Activated CD4-positive, alpha-beta T cell treated with anti-CD3 and anti-CD28 coated beads, Interleukin-2, amount 50 U/mL, for 24 hours (primary cell): ENCODE measurements at regions not wholly inside any gene's neighbourhood (a gene's known extent, or its start where the extent isn't known, plus 50 kb on each side); places are given as distances from the start of the nearest gene placed in this dataset.

ENCODE experiments used
- DNase-seq, 2 donors: peaks; one replicate each; pipeline ENCODE4 v3.0.0-alpha.2; 2020; ENCODE audit warnings: low read depth in 1 of 2, low spot score in 1 of 2

- DNase-seq: no peak
Measured at GRCh38 chr3:157810924-157811718, 295.1 kb downstream of the SHOX2 start.

GRCh38 chr3:157807280-157807679 is 298.9 kb downstream of the SHOX2 start:
- DNase-seq: no peak

GRCh38 chr3:157805538-157805937 is 300.7 kb downstream of the SHOX2 start:
- DNase-seq: no peak

- DNase-seq: no peak
Measured at GRCh38 chr3:157794771-157795170, 291.6 kb upstream of the VEPH1 start.

- DNase-seq: no peak
Measured at GRCh38 chr3:157793745-157794144, 290.5 kb upstream of the VEPH1 start.

- no peak for DNase-seq
Measured at GRCh38 chr3:157789162-157789561, 285.9 kb upstream of the VEPH1 start.

- no peak for DNase-seq
Measured at GRCh38 chr3:157786618-157787017, 283.4 kb upstream of the VEPH1 start.

GRCh38 chr3:157786211-157786610 is 283.0 kb upstream of the VEPH1 start:
- no peak for DNase-seq

GRCh38 chr3:157785102-157785826 is 282.0 kb upstream of the VEPH1 start:
- no peak for DNase-seq

GRCh38 chr3:157782236-157782635 is 279.0 kb upstream of the VEPH1 start:
- no peak for DNase-seq

GRCh38 chr3:157776861-157777260 is 273.6 kb upstream of the VEPH1 start:
- no peak for DNase-seq

- no peak for DNase-seq
Measured at GRCh38 chr3:157775446-157775845, 272.2 kb upstream of the VEPH1 start.

- DNase-seq: no peak
Measured at GRCh38 chr3:157769378-157769777, 266.2 kb upstream of the VEPH1 start.

GRCh38 chr3:157767607-157768006 is 264.4 kb upstream of the VEPH1 start:
- no peak for DNase-seq

GRCh38 chr3:157763644-157764043 is 260.4 kb upstream of the VEPH1 start:
- DNase-seq: no peak

- no peak for DNase-seq
Measured at GRCh38 chr3:157759311-157759710, 256.1 kb upstream of the VEPH1 start.

- no peak for DNase-seq
Measured at GRCh38 chr3:157755233-157755632, 252.0 kb upstream of the VEPH1 start.

- no peak for DNase-seq
Measured at GRCh38 chr3:157754451-157754850, 251.2 kb upstream of the VEPH1 start.

GRCh38 chr3:157753787-157754136 is 250.5 kb upstream of the VEPH1 start:
- DNase-seq: no peak

GRCh38 chr3:157752956-157753786 is 250.0 kb upstream of the VEPH1 start:
- DNase-seq: no peak

- no peak for DNase-seq
Measured at GRCh38 chr3:157752554-157752953, 249.3 kb upstream of the VEPH1 start.

- DNase-seq: no peak
Measured at GRCh38 chr3:157751386-157751785, 248.2 kb upstream of the VEPH1 start.
